HG02623 (cell line): ENCODE measurements at regions not wholly inside any gene's neighbourhood (a gene's known extent, or its start where the extent isn't known, plus 50 kb on each side); places are given as distances from the start of the nearest gene placed in this dataset.

ENCODE experiments used
- ATAC-seq: cut with Tn5 transposase; IDR thresholded peaks from one replicate; pipeline ENCODE4 v1.9.1; 2021; ENCODE audit warnings: moderate library complexity; ENCODE audit not compliant: unreplicated experiment

DNA sequence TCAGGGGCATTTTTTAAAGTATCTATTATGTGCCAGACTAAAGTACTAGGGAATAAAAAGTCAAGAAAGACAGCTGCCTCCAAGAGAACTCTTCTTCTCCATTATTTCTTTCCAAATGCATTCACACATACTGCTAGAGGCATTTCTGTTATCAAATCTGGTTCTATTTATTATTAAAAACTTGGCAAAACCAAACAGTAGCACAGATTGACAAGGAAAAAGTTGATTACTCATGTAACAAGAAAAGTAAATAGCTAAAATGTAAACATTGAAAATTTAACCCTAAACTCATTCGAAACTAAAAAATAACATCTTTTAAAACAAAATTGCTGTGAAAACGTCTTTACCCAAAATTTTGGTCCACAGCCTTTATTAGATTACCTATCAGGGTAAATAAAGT, 132.9 kb upstream of the GUCY1A2 start:
- ATAC-seq, result no peak

- no peak for ATAC-seq
Measured at GRCh38 chr11:107140983-107141382, 122.7 kb upstream of the GUCY1A2 start.

DNA sequence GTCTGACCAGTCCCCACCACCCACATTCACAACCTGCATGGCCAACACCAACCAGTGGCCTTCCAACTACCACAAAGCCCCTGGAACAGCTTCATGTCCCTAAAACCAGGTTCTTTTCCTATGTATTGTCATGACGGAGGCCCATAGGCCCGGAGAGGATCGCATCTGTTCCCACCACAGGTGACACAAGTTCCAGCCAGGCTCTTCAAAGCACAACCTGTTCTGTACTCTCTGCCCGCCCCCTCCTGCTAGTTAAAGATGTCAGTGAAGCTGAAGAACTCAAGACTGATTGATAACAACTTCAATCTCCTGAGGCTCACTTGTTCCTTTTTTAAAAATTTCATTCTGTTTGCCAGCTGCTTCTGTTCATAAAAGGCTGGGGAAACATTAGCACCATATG, 121.1 kb upstream of the GUCY1A2 start:
- no peak for ATAC-seq

GRCh38 chr11:107136892-107137291, 118.6 kb upstream of the GUCY1A2 start:
- ATAC-seq, result no peak

DNA sequence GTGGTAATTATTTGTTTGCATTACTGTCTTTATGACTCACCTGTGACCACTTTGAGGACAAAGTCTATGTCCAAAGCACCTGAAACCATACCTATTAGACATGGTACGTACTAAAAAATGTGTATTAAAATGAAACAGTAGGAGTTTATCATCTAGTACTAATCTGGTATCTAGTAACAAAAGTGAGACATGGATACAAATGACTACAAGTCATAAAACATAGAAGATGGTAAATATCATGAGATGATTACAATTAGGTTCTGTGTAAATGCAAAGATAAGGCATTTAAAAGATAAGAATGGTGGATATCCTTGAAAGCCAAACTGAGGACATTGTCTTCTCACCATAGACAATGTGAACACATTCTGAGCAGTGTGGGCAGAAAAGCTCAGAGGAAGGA, 113.5 kb upstream of the GUCY1A2 start:
- no peak for ATAC-seq

DNA sequence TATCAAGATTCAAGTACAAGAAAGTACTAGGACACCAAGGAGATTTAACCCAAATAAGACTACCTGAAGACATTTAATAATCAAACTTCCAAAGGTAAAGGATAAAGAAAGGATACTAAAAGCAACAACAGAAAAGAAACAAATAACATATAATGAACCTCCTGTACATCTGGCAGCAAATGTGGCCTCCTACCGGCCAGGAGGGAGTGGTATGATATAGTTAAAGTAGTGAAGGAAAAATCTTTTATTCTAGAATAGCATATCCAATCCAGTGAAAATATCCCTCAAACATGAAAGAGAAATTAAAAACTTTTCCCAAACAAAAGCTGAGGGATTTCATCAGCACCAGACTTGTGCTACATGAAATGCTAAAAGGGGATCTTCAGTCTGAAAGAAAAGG, 104.7 kb upstream of the GUCY1A2 start:
- no peak for ATAC-seq

GRCh38 chr11:107118025-107118720, 99.9 kb upstream of the GUCY1A2 start:
- no peak for ATAC-seq

DNA sequence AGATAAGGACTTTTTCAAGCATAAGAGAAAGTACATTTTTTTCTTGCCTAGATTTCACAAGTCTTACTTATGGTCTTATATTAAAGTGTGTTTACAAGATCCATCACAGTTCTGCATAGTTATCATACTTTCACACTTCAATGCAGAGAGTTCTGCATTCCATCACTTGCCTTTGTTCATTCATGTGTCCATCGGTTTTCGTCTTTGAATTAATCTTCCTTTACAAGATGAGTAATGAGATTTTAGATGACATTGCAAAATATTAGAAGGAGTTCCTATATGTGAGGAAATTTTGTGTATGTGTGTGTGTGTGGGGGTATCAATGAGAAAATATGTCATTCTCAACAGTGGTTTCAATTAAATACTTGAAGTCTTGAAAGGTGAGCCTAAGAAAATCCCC, 98.1 kb upstream of the GUCY1A2 start:
- no peak for ATAC-seq

- ATAC-seq, result no peak
Measured at GRCh38 chr11:107102692-107103477, 84.6 kb upstream of the GUCY1A2 start.

- no peak for ATAC-seq
Measured at GRCh38 chr11:107092667-107093066, 74.4 kb upstream of the GUCY1A2 start.

GRCh38 chr11:107078375-107078774, 60.1 kb upstream of the GUCY1A2 start:
- no peak for ATAC-seq

DNA sequence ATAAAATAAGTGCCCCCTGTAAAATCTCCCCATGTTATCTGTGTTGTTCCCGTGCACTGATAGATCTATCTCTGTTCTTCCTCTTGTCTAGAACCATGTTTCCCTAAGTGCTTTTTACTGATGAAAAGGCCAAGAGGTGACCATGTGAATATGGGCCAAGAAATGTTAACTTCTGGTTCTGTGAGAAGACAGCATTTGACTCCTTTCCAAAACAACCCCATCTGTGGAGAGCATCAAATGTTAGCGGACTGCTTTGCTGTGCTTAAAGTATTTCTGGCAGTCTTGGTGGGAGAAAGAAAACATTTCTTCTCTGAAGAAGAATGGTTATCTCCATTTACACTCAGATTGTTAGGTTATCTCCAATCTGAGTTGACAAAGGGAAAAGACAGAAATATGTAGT, 58.6 kb upstream of the GUCY1A2 start:
- ATAC-seq, result no peak

GRCh38 chr11:107071129-107071528, 52.9 kb upstream of the GUCY1A2 start:
- no peak for ATAC-seq
